ENCODE measurements at regions not wholly inside any gene's neighbourhood (a gene's known extent, or its start where the extent isn't known, plus 50 kb on each side); places are given as distances from the start of the nearest gene placed in this dataset.

GRCh38 chr2:12002215-12002614 lies 255.8 kb downstream of the LPIN1 start:
- Mint-ChIP-seq H3K27ac (ENCODE audit: unreplicated experiment) (no peak overlapping the region), H3K27me3 (ENCODE audit: unreplicated experiment) (peaks cover 5% of the 10 kb centered on the region), H3K36me3 (ENCODE audit: unreplicated experiment) (no peaks in the 10 kb centered on the region), H3K4me3 (ENCODE audit: unreplicated experiment) (no peak overlapping the region), H3K4me1 (ENCODE audit: low read depth, unreplicated experiment) (no peaks in the 10 kb centered on the region), H3K9me3 (ENCODE audit: unreplicated experiment) (no peaks in the 10 kb centered on the region)
- no peak for DNase-seq
- TF ChIP-seq CTCF (IDR thresholded peaks at IDR 0.05; ENCODE audit: partially characterized antibody, unreplicated experiment), result no peak

DNA sequence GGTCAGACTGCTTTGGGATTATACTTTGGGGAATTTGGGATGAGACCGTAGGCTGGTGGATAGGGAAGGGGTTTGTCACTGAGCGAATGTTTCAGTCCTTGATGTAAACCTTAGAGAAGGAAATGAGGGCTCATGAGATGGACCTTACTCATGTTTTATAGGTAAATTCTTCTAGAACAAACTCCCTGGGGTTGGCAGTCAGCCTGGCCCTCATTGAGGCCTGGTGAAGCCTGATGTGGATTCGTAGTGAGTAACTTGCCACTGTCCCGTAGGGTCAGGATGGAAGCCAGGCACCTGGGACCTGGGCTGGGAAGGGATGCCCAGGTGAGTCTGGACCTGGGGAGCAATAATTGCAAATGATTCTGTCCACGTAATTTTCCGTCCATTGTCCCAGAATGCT lies 258.3 kb downstream of the LPIN1 start:
- DNase-seq, result no peak
- Mint-ChIP-seq H3K4me3 (ENCODE audit: unreplicated experiment) (no peak overlapping the region), H3K27me3 (ENCODE audit: unreplicated experiment) (peaks cover 5% of the 10 kb centered on the region), H3K36me3 (ENCODE audit: unreplicated experiment) (no peaks in the 10 kb centered on the region), H3K4me1 (ENCODE audit: low read depth, unreplicated experiment) (no peaks in the 10 kb centered on the region), H3K9me3 (ENCODE audit: unreplicated experiment) (no peaks in the 10 kb centered on the region), H3K27ac (ENCODE audit: unreplicated experiment) (no peak overlapping the region)
- TF ChIP-seq CTCF (IDR thresholded peaks at IDR 0.05; ENCODE audit: partially characterized antibody, unreplicated experiment), result no peak

GRCh38 chr2:12005886-12006681 lies 259.7 kb downstream of the LPIN1 start:
- no peak overlapping the region for H3K4me3 Mint-ChIP-seq (ENCODE audit: unreplicated experiment)
- peaks cover 5% of the 10 kb centered on the region for H3K27me3 Mint-ChIP-seq (ENCODE audit: unreplicated experiment)
- no peaks in the 10 kb centered on the region for H3K4me1 Mint-ChIP-seq (ENCODE audit: low read depth, unreplicated experiment)
- DNase-seq, result no peak
- no peak overlapping the region for H3K27ac Mint-ChIP-seq (ENCODE audit: unreplicated experiment)
- no peaks in the 10 kb centered on the region for H3K9me3 Mint-ChIP-seq (ENCODE audit: unreplicated experiment)
- no peak for TF ChIP-seq CTCF (IDR thresholded peaks at IDR 0.05; ENCODE audit: partially characterized antibody, unreplicated experiment)
- H3K36me3 Mint-ChIP-seq (ENCODE audit: unreplicated experiment), result no peaks in the 10 kb centered on the region

GRCh38 chr2:12006850-12007249 lies 260.4 kb downstream of the LPIN1 start:
- Mint-ChIP-seq H3K4me3 (ENCODE audit: unreplicated experiment) (no peak overlapping the region), H3K27ac (ENCODE audit: unreplicated experiment) (no peak overlapping the region), H3K9me3 (ENCODE audit: unreplicated experiment) (no peaks in the 10 kb centered on the region), H3K4me1 (ENCODE audit: low read depth, unreplicated experiment) (no peaks in the 10 kb centered on the region), H3K27me3 (ENCODE audit: unreplicated experiment) (peaks cover 5% of the 10 kb centered on the region), H3K36me3 (ENCODE audit: unreplicated experiment) (no peaks in the 10 kb centered on the region)
- TF ChIP-seq CTCF (IDR thresholded peaks at IDR 0.05; ENCODE audit: partially characterized antibody, unreplicated experiment), result no peak
- DNase-seq, result no peak

- TF ChIP-seq CTCF (IDR thresholded peaks at IDR 0.05; ENCODE audit: partially characterized antibody, unreplicated experiment), result no peak
- H3K4me1 Mint-ChIP-seq (ENCODE audit: low read depth, unreplicated experiment), result no peaks in the 10 kb centered on the region
- no peak overlapping the region for H3K4me3 Mint-ChIP-seq (ENCODE audit: unreplicated experiment)
- H3K9me3 Mint-ChIP-seq (ENCODE audit: unreplicated experiment), result no peaks in the 10 kb centered on the region
- H3K27ac Mint-ChIP-seq (ENCODE audit: unreplicated experiment), result no peak overlapping the region
- peaks cover 1% of the 10 kb centered on the region for H3K27me3 Mint-ChIP-seq (ENCODE audit: unreplicated experiment)
- DNase-seq, result no peak
- H3K36me3 Mint-ChIP-seq (ENCODE audit: unreplicated experiment), result no peaks in the 10 kb centered on the region
Measured at GRCh38 chr2:12007282-12007681, 260.9 kb downstream of the LPIN1 start.
